ENCODE measurements at regions not wholly inside any gene's neighbourhood (a gene's known extent, or its start where the extent isn't known, plus 50 kb on each side); places are given as distances from the start of the nearest gene placed in this dataset.

- TF ChIP-seq EP300 (IDR thresholded peaks at IDR 0.05; ENCODE audit: low read depth) (no peak), CTCF (IDR thresholded peaks at IDR 0.05) (no peak), POLR2A (IDR thresholded peaks at IDR 0.05) (no peak), POLR2AphosphoS5 (IDR thresholded peaks at IDR 0.05) (no peak)
These were observed 201.4 kb downstream of the UBE3A start for GRCh38 chr15:25237291-25237978.

Measured in transverse colon (tissue), 4 donors.